NOMO-1 treated with dmso at 0.1 percent for 144 hours (cell line): ENCODE measurements at regions not wholly inside any gene's neighbourhood (a gene's known extent, or its start where the extent isn't known, plus 50 kb on each side); places are given as distances from the start of the nearest gene placed in this dataset.
"Not testable (repeated sequence)": the region's sequence is repeated elsewhere in the genome, so short reads cannot be mapped to it uniquely, and the experiment has no call there.

Experiments
- DNase-seq: peaks from one replicate; lab custom pipeline; 2025; ENCODE audit not compliant: unreplicated experiment; lab: John Stamatoyannopoulos, UW

DNA sequence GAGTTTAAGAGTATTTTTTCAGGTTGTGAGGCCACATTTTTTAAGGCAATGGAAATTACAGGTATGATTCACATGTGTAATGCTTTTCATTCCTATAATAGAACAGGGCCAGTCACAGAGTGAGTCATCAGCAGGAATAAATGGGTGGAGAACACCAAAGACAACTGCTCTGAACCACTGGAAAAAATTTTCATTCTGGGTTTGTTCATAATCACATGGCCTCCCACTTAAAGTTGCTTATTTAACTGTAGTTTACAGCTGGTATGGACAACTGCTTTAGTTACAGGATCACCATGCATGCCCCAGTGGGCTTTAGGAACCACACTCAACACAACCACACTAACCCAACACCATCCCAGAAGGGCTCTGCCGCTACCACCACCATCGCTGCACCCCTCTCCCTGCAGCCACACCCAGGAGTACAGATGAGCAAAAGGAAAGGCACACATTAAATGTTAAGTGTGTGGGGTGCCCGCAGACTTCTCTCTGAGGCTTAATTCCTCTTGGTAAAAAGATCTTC is 107.0 kb upstream of the DST start:
- no peak for DNase-seq

DNA sequence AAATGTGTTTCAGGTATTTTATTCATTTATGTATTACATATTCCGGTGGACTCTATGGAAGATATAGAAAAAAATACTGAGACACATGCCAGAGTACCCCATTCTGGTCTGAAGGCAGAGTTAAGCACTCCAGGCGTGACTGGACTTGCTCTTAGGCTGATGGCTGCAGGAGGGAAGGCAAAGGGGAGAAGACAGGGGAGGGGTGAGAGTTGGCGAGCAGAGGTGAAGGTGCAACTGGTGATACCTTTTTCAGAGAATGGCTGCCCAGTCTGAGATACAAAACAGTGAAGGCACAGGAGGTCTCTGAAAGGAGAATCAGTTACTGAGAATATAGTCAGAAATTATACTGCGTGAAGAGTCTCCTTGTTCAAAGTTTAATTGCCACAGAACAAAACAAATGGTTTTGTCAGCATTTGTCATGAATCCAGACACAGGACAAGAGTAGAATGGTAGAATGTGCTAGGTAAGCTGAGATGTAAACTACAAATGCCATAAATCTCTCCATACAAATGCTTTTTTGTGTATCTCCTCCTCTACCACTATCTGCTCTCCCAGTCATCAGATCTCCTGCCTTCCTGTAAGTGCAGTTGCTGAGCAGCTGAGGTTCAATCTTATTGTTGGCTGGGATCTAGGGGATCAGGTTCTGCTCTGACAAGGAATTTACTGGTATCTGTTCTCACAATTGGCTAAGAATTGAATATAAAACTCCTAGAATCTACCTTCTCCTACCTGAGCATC is 104.2 kb upstream of the DST start:
- DNase-seq: no peak

DNA sequence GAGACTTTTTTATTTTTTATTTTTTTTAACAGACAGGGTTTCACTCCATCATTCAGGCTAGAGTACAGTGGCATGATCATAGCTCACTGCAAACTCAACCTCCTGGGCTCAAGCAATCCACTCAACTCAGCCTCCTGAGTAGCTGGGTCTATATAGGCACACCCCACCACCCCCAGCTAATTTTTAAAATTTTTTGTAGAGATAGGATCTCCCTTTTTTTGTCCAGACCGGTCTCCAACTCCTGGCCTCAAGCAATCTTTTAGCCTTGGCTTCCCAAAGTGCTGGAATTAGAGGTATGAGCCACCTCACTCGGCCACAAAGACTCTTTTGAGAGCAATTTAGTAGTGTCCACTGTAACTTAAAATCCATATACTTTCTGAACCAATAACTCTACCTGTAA is 103.3 kb upstream of the DST start:
- DNase-seq: no peak

DNA sequence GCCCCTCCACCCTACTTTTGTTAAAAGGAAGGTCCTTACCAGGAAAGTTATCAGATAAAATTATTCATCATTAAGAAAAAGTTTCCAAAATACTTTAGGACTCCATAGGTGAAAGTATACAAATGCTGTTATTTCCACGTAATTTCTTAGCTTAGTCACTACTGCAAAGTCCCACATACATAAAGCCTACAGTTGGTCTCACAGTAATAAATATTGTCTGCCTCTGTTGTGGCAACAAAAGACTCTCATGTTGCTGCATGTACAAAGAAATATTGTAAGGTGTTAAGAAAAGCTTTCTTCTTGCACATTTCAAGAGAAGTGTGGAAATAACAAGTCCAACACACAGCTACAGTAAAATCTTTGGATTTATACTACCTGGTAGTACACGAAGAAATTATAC is 102.4 kb upstream of the DST start:
- no peak for DNase-seq

DNA sequence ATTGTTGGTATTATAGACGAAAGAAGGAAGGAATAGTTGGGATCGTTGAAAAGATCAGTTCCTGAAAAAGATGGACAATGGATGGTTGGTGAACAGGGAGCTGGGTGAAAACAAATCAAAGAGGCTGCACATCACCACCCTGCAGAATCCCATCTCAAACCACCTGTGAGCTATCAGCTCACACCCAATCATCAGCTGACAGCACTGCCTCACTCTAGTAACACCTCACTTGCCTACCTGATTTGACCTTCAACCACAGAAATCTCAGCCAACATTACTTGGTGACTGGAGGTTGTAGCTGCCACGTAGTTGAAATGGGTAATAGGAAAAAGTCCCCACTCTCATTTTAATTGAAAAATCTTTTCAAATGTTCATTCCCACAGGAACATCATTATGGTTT is 101.8 kb upstream of the DST start:
- DNase-seq: no peak

DNA sequence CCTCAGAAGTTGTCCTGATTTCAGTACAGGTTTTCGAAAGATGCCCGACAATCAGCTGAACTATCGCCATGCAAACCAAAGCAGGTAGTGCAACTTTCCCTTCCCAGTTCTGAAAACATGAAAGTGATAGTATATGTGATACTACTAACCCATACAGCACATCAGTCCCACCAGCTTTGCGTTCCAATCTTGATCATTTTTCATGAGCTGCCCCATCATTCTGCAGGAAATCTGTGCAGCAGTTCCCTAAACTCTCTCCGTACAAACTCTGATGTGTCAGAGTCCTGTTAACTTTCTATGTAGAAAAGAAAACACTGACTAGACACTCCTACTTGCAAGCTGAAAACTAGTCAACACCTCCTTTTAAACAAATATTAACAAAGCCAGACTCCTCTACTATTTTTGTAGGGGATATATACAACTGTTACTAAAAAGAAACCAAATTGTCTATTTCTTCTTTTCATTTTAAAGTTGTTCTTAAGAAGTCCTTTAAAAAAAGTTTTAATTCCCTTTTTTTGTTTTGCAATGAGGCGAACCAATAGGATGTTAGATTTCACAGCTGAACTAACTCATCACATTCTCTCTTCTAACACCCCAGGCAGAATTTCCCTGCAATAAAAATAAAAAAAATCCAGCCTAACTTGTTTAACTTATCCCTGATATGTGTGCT is 99.6 kb upstream of the DST start:
- no peak for DNase-seq

DNA sequence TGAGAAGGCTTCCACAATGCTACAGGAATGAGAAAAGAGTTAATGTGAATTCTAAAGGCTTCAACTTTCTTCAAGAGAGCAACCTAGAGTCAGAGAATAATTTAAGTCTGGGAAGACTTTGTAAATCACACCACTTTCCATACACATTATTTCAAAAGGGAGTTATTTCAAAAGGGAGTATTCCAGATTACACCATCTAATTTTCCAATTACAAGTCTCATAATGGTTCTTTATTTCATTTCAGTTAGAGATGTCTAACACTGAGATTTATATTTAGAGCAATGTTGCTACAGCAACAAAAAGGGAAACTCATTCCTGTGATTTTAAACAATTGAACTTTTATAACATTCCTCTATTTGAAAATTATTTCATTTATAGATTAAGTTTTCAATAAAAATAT is 98.8 kb upstream of the DST start:
- DNase-seq: no peak

DNA sequence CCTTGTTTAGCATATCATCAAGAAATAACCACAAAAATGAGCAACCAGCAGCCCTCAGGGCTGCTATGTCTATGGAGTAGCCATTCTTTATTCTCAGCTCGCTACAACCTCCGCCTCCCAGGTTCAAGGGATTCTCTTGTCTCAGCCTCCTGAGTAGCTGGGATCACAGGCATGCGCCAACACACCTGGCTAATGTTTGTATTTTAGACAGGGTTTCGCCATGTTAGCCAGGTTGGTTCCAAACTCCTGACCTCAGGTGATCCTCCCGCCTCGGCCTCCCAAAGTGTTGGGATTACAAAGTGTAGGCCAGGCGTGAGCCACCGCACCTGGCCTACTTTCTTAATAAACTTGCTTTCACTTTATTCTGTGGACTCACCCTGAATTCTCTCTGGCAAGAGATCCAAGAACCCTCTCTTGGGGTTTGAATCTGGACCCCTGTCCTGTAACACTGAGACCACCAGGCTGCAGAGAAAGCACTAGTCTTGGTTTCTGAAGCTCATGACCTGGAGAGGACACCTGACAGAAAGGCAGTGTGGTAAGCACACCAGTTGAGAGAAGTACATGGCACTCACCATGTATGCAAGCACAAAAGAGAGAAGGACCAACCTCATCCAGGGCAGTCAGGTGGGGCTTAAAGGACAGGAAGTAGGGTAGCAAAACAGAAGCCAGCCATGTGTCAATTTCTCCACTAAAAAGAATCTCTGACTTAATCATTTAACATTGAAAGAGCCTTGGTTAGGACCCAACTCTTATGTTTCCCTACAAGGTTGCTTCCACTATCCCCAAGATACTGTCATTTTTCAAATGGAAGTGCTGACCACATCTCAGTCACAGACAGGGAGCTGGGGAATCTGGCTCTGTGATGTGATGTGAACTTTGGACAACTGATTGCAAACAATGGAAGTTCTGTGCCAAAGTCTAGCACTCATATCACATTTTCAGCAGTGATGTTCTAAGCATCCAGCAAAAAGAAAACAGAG is 97.4 kb upstream of the DST start:
- no peak for DNase-seq

DNA sequence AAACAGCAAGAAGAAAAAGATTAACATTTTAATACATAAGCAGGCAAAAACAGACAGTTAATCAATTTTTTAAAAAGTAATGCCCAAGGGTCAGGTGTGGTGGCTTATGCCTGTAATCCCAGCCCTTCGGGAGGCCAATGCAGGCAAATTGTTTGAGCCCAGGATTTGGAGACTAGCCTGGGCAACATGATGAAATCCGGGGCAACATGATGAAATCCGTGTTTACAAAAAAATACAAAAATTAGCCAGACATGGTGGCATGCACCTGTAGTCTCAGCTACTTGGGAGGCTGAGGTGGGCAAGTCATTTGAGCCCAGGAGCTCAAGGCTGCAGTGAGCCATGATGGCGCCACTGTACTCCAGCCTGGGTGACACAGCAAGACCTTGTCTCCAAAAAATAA is 94.1 kb upstream of the DST start:
- no peak for DNase-seq

DNA sequence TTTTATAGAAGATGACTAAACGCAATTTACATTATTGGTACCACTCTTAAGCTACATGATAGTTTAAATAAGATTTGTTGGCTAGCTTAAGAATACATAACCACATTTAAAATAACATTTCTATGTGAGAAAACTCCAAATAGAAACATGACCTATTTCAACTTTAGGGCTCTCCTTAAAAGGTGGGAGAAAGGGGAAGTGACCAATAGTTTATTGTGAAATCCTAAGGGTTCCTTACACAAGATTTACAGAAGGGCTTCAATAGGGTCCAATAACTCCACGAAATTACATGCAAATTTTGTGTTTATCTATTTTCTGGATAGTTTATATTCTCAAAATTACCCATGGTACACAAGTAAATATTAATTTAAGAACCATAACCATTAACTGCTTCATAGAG is 91.6 kb upstream of the DST start:
- DNase-seq: peak; percentile 40

DNA sequence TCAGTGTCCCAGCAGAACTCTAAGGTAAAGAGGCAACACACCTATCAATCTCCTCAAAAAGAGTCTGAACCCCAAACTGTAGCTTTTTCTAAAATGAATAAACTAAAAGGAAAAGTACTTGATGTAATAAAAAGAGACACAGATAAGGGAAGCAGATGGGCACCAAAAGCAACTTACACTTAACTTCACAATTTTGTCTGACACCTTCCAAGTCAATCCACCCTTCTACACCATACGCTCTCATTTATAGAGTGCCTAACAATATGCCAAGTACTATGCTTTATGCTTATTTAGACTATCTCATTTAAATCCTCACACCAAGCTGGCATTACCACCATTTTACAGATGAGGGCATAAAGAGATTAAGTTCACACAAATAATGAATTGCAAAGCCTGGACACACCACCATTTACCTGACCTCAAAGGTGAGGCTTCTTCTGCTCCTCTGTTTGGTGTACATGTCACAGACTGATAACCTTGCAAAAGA is 90.6 kb upstream of the DST start:
- no peak for DNase-seq

DNA sequence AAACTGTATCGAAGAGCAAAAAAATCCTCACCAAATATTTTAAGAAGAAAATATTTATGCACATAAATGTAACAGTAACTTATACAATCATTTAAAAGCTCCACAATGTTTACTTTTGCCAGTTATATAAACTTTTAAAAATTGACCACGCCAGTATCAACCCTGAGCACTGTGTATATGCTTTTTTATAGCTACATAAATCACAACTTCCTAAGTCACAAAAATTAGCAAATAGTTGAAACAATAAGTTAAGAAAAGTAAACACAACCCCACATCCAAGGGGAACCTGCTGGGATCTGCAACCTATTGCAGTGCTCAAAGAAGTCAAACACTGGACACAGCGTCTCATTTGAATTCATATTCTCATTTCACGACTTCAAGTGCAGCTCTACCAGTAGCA is 89.8 kb upstream of the DST start:
- no peak for DNase-seq

DNA sequence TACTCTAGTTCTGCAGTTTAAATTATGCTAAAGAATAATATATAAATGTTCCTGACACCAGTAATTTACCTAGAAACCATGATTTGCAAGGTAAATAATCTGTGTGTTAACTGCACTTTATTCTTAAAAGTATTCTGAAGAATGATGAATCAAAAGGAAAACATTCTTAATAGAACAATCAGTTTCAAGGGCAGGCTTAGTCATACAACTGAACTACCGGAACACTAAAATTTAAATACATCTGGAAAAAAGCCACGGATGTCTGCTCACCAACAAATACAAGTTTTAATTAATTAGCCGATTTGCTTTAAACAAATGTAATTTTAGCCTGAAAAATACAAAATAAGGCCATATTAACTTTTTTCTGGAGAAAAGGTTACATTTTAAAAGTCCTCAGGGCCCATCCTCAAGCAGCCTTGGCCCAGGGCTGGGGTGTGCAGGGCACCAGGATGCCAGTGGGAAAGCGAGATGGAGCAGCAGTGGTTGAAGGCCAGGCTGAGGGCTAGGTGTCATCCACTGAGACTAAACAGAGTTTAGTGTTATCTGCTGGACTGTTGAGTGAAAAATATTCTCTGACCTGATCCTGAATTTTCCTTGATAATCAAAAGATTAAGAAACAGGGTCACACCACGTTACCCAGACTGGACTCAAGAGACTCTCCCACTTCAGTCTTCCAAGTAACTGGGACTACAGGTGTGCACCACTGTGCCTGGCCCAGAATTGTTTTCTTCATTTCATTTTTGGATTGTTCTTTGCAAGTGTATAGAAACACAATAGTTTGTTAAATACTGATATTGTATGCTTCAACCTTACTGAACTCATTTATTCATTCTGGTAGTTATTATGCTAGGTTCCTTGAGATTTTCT is 88.2 kb upstream of the DST start:
- no peak for DNase-seq

DNA sequence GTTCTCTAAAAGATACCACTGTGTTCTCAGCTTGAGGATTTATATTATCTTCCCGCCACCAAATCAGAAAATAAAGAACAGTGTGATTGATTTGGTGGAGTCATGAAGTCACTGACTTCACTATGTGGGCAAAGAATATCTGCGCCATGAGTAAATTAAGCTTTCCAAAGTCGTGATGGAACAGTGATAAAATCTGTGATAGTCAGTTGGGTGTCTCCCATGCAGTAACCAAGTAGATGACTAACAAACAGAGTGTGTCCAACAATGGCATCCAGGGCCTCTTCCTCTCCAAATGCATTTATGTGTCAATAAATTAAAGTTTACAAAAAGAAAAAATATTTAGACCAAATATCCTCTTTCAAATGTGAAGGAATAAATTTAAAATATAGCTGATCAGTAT is 87.0 kb upstream of the DST start:
- no peak for DNase-seq

DNA sequence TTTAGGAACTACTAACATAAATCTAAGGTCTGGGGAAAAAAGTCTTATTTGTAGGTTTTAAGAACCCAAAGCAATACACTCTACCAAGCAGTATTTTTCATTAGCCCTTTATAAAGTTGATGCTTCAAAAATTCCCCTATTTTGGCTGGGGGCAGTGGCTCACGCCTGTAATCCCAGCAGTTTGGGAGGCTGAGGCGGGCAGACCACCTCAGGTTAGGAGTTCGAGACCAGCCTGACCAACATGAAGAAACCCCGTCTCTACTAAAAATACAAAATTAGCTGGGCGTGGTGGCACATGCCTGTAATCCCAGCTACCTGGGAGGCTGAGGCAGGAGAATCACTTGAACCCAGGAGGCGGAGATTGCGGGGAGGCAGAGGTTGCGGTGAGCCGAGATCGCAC is 86.5 kb upstream of the DST start:
- DNase-seq: not testable (repeated sequence)

DNA sequence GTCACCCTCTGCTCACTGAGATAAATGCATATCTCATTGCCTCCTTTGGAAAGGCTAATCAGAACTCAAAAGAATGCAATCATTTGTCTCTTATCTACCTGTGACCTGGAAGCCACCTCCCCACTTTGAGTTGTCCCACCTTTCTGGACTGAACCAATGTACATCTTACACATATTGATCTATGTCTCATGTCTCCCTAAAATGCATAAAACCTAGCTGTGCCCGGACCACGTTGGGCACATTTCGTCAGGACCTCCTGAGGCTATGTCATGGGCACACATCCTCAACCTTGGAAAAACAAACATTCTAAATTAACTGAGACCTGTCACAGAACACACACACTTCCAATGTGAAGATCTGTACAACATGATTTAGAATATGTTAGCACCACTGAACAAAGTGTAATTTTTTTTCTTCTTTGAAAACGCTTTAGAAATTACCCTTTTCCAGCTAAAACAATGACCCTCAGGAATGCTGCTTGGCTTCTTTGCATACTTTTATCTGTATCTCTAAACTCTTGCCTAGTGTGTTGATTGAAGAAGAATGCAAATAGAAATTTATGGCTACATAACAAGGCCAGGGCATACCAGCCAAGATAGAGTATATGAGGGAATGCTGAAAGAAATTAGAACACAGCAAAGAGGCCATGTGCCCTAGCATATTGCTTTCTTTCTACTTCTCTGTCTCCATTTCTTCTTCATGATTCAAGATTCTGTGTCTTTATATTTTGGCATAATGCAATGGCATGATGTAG is 84.6 kb upstream of the DST start:
- no peak for DNase-seq

DNA sequence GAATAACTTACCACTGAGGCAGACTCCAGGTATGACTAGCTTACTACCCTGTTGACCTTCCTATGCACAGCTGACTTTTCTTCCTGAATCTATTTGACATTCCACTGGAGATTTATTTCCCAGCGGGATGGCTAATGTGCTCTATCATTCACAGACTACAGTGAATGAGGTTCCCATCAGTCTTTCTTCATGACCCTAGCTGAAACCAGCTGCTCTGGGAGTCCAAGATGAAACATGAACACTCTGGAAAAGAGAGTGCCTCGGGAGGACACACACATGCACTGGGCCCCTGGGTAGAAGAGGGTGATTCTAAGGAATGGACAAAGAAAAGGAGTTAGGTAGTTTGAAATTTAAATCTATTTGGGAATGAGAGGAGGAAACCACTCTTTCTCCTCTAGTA is 82.6 kb upstream of the DST start:
- no peak for DNase-seq

DNA sequence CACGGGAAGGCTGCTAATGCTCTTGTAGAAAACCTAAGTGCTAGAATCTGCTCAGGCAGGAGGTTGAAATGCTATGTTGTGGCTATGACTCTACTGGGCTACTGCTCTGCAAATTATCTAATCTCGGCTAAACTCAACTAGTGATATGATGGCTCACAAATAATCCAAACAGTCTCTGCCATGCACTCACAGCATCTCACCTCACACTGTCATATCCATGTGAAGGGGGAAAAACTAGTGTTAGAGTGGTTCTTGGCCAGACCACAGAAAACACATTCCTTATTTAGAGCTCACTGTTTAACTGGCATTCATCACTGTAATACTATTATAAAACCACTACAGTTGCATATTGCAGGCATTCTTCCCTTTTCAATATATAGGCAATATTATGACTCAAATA is 81.8 kb upstream of the DST start:
- DNase-seq: no peak

DNA sequence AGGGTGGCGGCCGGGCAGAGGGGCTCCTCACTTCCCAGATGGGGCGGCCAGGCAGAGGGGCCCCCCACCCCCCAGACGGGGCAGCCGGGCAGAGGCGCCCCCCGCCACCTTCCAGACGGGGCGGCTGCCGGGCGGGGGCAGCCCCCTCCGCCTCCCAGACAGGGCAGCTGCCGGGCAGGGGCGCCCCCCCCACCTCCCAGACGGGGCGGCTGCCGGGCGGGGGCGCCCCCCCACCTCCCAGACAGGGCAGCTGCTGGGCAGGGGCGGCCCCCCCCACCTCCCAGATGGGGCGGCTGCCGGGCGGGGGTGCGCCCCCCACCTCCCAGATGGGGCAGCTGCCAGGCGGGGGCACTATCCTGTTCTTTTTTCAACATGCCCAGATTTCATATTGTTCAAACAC is 78.2 kb upstream of the DST start:
- no peak for DNase-seq

DNA sequence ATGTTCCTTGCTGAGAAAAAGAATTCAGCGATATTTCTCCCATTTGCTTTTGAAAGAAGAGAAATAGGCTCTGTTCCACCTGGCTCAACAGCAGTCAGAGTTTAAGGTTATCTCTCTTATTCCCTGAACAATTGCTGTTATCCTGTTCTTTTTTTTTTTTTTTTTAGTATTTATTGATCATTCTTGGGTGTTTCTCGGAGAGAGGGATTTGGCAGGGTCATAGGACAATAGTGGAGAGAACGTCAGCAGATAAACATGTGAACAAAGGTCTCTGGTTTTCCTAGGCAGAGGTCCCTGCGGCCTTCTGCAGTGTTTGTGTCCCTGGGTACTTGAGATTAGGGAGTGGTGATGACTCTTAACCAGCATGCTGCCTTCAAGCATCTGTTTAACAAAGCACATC is 77.5 kb upstream of the DST start:
- not testable (repeated sequence) for DNase-seq
